Fibroblast of skin of right biceps (primary cell): ENCODE measurements at regions not wholly inside any gene's neighbourhood (a gene's known extent, or its start where the extent isn't known, plus 50 kb on each side); places are given as distances from the start of the nearest gene placed in this dataset.
"Not testable (repeated sequence)": the region's sequence is repeated elsewhere in the genome, so short reads cannot be mapped to it uniquely, and the experiment has no call there.

Source experiments
- DNase-seq: peaks from one replicate; pipeline ENCODE4 v3.0.0-alpha.2; 2013

DNA sequence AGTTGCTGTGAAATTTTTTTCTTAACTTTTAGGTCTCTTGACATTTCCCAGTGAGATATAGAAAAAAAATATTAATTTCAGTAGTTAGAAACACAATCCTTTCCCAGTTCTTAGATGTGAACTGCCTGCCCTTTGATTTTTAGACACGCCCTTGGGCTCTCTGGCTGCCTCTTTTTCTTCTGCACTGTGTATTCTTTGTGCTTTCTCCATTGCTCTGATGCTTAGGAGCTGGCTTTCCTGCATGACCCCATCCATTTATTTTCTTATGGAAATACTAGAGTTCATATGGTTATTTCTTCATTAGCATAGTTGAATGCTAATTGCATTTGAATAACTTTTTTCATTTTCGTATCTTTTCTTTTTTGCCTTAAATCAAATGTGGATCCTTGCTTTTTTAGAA, 224.9 kb upstream of the SMIM31 start:
- no peak for DNase-seq

DNA sequence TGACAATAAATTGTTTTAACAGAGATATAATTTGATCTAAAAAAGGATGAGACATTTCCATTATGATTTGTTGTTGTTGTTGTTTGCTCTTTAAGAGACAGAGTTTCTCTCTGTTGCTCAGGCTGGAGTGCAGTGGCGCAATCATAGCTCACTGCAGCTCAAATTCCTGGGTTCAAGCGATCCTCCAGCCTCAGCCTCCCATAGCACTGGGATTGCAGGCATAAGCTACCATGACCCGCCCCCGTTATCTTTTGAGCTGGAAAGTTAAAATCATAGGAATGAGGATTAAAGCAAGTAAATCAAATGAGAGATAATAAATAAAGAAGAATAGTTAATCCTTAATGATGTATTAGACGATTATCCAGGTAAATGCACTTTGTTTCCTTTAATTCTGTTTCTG, 224.4 kb upstream of the SMIM31 start:
- no peak for DNase-seq

DNA sequence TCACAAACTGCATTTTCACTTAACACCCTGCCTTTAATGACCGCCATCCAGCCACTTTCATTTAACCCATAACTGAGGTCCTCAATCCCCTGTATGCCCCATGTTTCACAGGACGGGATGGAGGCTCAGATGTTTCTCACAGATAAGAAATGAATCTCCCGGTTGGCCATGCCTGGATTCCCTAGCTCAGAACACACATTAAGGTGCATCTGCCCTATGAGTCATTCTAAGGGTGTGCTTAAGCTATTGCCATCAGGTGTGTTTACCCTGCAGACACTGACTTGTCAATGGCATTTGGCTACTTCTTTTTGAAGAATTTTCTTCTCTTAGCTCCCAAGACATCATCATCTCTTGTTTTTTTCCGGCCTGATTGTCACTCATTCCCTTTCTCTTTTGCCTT, 222.6 kb upstream of the SMIM31 start:
- DNase-seq = no peak

DNA sequence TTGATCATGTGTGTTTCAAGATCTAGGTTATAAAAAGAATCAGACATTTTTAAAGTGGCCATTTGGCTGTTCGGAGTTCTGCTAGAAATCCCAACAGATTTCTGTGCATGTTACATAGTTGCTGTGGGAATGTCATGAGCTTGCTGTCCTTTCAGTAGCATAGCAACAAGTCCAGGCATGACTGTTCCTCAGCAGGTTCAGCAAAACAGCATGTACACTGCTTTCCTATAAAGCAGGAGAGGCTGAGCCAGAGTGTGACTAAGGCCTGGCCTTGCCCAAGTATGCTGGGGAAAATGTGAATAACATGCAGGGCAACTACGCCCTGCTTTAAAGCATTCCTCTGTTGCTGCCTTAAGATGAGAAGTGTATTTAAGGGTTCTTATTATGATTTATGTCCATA, 217.1 kb upstream of the SMIM31 start:
- DNase-seq = peak; percentile 38

DNA sequence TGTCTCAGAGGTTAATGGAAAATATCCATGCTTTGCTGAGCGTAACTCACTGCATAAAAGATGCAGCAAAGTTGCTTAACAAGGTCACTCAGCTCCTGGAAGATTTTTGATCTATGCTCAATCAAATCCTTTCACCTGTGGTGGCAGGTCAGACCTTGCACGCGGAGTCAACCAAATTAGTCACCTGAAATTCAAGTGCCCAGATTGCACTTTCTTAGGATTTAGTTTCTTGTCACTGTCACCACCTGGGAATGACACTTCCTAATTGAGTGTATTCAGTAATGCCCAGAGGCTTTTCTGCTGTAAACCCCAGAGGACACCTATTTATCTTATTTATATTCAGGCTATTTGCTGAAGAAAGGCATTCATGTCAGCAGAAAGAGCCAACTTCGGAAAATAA, 215.8 kb upstream of the SMIM31 start:
- no peak for DNase-seq

DNA sequence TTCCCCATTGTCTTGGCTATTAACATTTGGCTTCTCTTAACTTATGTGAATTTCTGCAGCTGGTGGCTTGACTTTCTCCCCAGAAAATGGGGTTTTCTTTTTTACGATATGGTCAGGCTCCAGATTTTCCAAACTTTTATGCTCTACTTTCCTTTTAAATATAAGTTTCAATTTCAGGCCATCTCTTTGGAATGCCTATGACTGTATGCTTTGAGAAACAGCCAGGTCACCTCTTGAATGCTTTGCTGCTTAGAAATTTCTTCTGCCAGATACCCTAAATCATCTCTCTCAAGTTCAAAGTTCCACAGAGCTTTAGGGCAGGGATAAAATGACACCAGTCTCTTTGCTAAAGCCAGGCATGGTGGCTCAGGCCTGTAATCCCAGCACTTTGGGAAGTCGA, 212.9 kb upstream of the SMIM31 start:
- no peak for DNase-seq

DNA sequence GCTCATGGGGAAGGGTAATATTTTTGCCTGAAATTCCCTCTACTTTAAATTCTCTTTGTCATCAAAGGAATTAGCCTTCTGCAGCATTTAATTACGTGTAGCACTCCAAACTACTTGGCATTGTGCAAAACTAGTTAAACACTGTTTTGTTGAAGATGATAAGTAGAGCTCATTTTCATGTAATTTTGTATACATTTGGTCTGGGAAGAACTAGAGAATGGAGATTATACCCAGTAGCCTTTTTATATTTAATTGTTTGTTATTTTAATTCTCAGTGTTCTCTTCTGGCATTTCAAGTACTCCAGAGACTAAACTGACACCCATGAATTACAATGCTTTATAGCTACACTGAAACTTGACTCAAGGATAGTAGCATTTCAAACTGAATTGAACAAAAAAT, 211.5 kb upstream of the SMIM31 start:
- DNase-seq = no peak

DNA sequence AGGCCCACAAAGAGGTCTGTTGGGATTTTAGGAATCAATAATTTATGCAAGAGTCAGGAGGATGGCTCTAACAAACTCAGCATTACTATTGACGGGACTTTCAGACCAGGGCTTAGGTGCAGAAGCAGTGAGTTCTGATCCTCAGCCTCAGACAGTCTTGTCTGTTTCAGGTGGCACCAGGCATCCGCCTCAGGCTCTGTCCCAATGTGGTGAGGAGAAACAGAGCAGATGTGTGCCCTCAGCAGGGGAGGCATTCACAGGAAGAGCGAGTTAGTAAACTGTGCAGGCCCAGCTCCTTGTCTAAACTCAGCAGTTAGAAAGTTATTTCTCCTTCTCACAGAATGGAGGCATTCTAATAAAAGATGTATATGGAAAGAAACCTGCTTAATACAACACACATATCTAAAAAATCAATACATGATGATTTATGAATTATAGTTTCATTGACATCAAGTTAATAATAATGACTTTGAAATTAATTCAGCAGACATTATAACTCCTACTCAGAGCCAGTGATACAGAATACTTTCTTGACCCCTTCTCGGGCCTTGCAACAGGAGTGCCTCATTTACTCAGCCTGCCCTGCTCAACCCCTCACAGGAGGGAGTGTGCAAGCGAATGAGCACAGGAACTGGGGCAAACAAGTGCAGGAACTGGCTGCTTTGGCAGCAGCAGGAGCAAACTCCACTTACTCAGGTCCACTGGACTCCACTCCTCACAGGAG, 202.8 kb upstream of the SMIM31 start:
- no peak for DNase-seq

DNA sequence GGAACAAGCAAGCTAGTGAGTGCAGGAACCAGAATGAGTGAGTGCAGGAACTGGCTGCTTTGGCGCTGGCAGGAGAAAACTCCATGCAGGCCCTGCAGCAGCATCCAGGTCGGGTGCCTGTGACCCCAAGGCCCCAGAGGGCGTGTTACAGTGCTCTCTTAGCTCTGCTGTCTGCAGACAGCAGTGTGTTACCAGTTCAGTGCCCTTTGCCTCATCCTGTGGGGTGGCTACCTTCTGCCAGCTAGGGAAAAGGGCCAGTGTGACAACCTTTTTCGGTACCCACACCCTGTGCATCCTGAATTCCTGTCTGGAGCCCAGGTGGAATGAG, 202.3 kb upstream of the SMIM31 start:
- no peak for DNase-seq

DNA sequence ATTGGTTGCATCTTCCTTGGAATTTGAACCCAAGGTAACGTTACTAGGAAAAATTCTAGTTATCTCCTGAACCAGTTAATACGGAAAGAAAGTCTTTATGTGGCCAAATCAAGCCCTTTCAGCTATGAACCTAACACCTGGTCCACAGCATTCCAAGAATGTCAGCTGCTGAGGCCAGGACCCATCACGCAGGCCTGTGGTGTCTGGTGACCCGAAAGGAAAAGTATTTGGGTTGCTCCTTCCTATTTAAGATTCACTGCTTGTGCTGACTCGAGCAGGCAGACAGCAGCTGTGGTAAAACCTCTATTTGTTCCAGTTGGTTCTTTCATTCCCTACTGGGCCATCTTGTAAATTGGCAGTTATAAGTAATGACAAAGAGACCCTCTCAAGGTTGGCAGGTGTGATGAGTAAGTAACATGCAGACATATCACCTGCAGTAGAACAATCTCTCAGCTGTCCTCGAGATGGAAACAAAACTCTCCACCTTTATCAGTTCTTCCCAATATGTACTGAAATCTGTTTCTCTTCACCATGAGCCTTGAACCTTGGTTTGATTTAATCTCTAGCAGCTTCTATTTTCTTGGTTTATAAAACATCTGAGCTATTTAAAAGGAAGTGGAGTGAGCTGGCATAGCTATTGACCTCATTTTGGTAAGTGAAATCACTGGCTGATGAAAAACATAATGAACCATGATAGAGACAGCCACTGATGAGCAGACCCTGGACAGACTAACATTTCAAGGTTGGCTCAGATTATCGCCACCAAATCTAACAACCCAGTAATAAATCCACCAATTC, 182.1 kb upstream of the SMIM31 start:
- DNase-seq = peak; percentile 12

DNA sequence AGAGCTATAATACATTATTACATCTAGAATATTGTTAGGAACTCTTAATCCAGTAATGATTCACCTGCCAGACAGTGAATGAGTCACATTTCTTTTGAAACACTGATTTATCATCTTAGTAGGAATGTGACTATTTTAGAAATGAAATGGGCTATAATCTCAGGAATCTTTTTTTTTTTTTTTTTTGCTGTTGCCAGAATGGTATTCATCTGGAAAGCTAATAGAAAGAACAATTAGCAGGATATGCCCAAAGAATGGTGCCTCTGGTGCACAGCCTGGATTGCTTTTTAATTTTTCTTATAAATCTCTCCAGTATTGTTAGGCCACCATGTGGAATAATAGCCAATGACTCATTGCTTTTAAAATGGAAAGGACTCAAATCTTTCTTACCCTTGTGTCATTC, 181.1 kb upstream of the SMIM31 start:
- DNase-seq = peak; percentile 44

DNA sequence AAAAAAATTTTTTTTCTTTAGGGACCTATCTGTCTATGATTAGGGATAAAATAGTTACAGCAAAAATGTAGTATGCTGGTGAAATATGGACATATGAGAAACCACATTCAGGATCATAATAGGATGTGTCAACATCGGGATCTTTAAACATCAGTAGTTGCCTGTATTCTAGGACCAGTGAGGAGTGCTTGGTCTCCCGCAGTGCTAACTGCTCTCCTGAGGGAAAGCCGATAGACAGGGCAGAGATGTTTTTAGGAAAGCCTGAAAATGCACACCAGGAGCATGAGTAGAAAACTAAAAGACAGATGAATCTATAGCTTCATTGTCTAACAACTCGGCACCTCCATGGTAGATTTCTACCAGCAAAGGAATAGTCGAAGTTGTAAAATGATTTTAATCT, 178.1 kb upstream of the SMIM31 start:
- DNase-seq = no peak

DNA sequence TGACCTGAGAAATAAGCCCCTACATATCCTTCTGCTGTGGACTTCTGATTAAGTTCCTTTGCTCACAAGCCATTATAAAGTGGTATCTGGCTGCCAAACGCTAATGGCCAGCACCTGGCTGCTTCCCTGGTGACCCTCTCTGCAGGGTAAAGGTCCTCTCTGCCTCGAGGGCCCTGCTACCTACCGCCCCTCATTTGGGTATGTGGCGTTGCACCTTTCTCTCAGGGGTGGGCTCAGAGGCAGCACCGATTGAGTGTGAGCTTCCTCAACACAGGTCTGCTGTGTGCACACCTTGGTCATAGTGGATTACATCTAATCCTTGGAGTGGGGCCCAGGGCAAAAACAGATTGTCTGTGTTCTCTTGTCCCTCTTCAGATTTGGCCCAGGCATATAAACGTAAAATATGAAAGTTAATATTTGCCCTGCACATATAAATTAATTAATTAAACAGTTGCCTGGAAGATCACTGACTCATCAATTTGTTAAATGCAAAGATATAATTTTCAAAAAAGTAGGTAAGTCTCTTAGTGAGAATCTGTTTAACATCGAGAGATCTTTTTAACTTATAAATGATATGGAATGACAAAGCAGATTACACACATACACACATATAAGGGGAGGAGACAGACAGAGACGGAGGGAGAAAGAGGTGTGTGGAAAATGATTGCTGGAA, 174.5 kb upstream of the SMIM31 start:
- DNase-seq = no peak

DNA sequence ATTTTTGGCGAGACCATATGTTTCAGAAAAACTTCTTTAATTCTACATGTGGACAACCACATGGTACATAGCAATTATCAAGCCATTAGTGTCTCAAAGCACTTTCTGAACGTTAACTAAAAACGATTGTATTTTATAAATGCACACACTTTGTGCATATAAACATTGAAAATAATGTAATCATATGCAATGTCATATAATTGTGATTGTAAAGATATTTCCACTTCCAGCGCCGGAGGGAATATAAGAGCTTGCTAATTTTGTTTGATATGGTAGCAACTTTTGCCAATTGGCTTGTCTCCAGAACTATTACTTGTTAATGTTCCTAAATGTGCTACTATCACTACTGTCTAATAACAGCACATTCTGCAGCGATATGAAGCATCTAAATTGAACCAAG, 162.3 kb upstream of the SMIM31 start:
- DNase-seq = no peak

DNA sequence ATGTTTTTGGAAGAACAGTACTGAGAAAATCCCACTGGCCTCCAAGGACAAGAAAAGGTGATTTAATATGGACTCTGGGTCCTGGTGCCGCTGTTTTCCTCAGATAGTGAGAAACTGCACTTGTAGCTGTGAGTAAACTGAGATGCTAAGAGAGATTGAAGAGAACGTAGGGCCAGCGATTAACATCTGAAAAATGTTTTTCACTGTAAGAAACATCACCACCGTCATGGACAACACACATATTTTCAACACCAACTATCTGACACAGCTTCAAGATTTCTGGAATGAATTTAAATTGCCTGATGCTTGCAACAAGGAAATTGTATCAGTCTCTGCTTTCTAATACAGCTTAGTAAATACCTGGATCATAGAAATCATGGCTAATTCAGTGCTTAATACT, 158.2 kb upstream of the SMIM31 start:
- DNase-seq = no peak

DNA sequence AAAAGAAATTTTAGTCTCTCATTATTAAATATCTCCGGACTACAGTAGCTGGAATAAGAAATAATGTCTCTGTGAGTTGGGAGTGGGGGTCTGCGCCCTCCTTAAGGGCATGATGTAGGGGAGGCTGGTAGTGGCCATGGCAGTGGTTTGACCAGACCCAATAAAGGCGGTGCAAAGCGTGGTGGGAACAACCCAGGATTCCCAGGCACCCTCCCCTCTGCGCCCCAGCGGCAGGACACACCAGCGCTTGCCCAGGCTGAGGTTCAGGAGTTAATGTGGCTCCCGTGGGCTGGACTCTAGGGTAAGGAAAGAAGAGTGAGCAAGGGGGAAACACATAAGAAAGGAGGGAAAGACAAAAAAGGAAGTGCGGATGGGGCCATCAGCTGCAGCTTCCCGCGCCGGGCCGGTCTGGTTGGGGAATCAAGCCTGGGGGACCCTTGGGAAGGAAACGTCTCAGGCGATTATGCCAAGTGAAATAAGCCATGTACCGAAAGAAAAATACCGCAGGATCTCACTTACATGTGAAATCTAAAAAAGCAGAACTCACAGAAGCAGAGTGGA, 157.5 kb upstream of the SMIM31 start:
- DNase-seq = no peak

DNA sequence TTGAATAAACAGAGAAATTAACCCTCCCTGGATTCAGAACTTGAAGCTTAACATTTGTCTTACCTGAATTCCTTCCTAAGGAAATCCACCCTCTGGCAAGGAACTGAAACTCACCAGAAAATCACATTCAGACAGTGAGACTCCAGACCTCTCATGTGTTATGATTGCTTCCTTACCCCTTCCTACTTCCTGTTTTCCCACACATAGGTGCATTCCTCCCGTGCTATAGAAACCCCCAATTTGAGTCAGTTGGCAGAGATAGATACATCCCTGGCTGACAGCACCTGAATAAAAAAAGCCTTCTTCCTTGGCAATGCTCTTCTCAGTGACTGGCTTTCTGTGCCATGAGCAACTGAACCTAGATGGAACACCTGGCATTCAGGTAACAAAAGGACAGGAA, 157.0 kb upstream of the SMIM31 start:
- DNase-seq = no peak

DNA sequence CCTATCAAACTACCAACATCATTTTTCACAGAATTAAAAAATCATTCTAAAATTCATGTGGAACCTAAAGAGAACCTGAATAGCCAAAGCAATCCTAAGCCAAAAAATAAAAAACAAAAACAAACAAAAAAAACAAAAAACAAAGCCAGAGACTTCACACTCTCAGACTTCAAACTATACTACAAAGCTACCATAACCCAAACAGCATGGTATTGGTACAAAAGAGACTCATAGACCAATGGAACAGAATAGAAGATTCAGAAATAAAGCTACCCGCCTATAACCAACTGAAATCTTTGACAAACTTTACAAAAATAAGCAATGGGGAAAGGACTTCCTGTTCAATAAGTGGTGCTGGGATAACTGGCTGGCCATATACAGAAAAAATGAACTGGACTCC, 152.3 kb upstream of the SMIM31 start:
- DNase-seq = no peak

DNA sequence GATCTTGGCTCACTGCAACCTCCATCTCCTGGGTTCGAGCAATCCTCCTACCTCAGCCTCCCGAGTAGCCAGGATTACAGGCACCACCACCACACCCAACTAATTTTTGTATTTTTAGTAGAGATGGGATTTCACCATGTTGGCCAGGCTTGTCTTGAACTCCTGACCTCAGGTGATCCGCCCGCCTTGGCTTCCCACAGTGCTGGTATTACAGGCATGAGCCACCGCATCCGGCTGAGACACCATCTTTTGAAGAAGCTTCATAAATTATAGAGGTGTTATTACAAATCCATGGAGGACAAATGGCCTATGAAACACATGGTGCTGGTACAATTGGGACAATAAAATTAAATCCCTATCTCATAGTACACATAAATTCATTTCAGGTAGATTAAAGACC, 148.1 kb upstream of the SMIM31 start:
- not testable (repeated sequence) for DNase-seq

DNA sequence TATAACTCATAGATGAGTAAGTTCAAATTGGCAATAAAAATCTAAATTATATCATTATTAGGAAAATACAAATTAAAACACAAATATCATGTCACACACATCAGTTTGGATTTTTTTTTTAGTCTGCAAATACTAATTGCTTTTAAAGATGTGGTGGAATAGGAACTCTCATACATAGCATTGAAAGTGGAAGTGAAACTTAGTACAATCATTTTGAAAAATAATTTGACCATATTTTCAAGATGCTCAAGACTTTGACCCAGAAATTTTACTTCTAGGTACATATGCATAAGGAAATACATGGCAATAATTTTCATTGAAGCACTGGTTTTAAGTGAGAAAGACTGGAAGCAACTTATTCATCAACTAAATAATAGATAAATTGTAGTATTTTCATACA, 147.5 kb upstream of the SMIM31 start:
- no peak for DNase-seq

DNA sequence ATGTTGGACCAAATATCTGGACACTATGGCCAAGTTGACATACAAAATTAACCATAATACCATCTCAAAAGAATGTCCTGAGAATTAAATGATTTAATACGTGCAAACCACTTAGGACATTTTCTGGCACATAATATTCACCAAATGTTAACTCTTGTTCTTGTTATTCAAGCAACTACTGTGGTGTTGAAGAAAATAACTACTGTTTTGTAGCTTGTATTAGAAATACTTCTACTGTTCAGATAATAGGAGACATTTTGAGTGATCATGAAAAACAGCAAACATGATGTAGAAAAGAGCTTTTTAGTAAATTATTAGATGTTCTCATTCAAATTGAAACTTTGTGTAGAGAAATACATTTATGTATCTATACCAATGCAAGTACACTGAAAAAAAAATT, 140.7 kb upstream of the SMIM31 start:
- no peak for DNase-seq

DNA sequence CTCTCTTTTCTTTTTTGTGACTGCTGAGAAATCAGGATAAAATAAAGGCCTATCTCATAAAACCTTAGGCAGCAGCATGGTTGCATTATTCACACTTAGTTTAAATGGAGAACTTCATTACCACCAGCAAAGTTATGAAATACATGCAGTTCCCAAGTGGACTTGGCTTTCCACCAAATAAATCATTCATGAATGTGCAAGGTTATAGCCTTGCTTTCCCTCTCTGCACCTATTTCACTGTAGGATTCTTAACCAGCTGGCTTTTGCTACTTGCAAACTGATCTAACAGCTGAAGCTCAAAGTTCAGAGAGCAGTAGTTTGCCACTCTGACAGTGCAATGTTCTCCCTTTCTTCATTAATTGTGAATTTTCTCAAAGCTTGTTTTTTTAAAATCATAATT, 140.1 kb upstream of the SMIM31 start:
- no peak for DNase-seq

DNA sequence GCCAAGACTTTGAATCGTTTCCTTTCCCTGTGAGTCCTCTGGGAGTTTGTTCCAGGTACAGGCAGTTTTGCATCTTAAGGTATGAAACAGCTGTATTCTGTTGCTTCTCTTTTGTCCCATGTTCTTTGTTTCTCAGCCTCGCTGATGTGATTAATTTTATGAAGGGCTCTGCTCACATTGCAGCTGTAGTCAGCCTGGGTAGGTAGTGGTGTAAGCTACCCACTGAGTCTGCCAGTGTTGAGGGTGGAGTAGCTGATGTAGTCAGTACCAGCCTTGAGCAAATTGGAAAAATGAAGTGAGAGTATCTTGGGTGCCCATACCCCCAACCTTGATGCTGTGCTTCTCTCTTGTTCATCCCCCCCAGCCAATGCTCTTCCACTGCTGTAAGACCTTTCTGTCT, 139.6 kb upstream of the SMIM31 start:
- no peak for DNase-seq

DNA sequence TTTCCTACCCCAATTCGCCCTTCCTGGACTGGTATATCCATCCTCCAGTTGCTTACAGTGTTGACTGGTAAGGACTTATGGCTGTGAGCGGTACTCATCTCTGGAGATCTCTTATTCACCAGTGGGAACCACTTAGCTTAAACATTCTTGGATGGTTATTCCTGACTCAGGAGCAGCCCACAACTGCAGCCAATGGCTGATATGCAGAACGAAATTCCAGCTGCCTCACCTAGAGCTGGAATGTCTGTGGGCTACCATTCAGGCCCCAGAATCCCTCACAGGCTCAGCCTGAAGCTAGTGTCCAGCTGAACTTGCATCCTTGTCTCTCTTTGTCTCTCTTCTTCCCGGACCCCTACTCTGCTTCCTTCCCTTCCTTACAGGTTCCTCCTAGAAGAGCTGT, 138.9 kb upstream of the SMIM31 start:
- DNase-seq = no peak
